Right hindlimb (tissue), 1 donor: ENCODE measurements at regions not wholly inside any gene's neighbourhood (a gene's known extent, or its start where the extent isn't known, plus 50 kb on each side); places are given as distances from the start of the nearest gene placed in this dataset.

Experiments
- DNase-seq: peaks from one replicate; pipeline ENCODE4 v3.0.0-alpha.2; 2018

DNA sequence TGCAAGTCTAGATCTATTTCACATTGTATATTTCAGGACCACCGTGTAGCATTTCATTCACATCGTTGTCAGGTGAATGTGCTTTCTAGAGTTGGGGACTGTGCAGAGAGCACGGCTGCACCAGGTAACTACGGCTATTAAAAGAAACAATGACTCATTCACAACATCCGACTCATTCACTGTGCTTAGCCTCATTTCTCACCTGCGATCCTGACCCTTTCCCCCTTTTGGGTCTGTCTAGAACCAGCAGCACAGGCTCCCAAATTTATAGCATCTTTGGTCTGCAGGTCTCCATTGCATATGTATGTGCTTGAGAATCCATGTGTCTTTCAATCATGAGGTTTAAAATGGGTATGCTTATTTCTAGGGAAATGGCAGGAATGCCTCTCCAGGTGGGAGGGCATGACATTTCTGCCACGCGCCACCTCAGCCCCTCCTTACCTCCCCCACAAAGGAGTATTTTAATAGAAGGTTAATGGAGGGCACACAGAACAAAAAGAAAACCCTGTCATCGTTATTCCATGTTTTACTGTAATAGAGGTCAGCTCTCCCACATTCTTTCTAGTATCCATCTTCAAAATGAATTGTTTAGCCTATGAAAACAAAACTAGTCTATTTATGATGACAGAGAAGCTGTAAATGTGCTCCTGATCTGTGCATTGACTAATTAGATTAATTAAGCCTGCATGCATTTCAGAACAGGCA lies 246.7 kb upstream of the EPHA4 start:
- no peak for DNase-seq

DNA sequence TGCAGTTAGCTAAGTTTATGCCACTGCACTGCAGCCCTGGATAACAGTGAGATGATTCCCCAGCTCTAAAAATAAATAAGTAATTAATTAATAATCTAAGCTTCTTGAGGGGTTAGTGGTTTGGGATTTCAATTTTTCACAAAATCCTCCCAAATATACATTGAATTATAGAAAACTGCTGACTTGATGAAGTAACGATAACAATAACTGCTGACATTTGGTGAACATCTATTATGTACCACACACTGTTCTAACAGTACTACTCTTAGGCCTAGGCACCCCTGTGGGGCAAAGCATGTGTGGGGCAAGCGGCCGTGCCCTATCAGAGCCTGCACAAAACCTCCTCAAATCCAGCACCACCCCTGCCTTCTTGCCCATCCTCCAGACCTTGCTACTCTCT lies 245.8 kb upstream of the EPHA4 start:
- DNase-seq: no peak

- no peak for DNase-seq
These were observed 244.9 kb upstream of the EPHA4 start for GRCh38 chr2:221817052-221817451.

DNA sequence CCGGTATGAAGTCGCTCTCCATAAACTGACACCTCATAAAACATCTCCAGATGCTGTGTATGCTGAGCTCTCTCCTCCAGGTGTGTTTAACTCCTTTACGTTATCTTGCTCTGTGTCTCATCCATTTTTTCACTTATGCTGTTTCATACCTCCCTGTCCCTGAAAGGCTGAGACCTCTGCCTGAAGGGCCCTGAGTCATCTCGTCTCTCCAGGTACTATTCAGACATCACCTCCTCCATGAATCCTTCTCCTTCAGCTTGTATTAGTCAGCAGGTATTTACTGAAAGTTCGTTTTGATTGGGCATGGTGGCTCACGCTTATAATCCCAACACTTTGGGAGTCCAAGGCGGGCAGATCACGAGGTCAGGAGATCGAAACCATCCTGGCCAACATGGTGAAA lies 244.5 kb upstream of the EPHA4 start:
- DNase-seq: no peak

- no peak for DNase-seq
These were observed 238.5 kb upstream of the EPHA4 start for GRCh38 chr2:221810650-221811049.

DNA sequence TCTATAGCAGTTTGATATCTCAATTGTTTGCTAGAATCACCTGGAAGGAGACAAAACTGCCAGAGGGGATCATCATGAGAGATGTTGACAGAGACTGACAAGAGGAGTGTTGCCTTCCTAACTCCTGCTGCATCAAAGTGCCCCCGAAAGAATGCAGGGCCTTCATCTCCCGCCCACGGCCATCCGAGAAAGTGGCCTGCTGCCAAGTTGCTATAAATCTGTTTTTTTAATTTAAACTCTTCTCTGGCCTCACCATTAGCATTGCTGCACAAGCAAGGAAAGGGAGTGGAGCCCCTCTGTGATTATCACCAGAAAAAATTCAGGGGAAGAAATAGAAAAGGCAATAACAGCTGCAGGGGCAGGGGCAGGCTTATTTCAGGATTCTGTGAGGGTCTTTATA lies 238.1 kb upstream of the EPHA4 start:
- no peak for DNase-seq

DNA sequence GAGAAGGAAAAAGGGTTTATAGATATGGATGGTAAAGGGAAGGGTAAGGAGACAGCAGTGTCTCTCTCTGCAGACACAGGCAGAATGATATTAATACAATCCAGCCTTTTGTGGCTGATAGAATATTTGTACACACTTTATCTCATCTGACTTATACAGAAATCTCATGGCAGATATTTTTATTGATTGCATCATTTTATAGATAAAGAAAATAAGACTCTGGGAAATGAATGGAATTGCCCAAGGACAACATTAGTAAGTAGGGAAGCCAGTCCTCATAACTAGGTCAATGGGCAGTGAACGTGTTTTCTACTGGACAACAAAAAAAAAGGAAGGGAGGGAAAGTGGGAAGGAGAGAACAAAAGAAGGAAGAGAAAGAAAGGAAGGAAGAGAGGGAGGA lies 236.4 kb upstream of the EPHA4 start:
- DNase-seq: no peak

GRCh38 chr2:221807706-221808105 lies 235.6 kb upstream of the EPHA4 start:
- no peak for DNase-seq

GRCh38 chr2:221802089-221802488 lies 230.0 kb upstream of the EPHA4 start:
- no peak for DNase-seq

DNA sequence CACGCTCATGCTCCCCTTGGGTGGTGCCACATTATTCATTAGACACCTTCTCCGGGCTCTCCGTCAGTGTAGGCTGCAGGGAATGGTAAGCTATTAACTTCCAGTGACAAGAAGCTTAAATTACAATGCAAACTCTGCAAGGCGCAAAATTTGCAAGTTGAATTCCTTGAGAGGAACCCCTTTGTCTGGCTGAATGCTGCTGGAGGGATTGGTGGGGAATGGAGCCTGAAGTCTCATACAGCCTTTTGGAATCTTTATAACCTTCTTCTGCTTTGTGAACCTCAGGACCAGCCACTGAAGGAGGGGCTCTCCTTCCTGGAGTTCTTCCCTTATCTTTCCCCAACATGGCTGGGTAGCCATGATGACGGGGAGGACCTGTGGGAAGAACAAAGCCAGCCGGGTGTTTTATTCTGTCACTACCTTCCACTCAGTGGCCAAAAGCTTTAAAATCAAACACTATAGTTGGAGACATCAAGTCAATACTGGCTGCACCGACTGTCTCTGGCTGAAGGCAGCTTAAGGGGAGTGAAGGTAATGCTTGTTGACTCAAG lies 220.9 kb upstream of the EPHA4 start:
- no peak for DNase-seq

GRCh38 chr2:221791844-221792243 lies 219.7 kb upstream of the EPHA4 start:
- no peak for DNase-seq

DNA sequence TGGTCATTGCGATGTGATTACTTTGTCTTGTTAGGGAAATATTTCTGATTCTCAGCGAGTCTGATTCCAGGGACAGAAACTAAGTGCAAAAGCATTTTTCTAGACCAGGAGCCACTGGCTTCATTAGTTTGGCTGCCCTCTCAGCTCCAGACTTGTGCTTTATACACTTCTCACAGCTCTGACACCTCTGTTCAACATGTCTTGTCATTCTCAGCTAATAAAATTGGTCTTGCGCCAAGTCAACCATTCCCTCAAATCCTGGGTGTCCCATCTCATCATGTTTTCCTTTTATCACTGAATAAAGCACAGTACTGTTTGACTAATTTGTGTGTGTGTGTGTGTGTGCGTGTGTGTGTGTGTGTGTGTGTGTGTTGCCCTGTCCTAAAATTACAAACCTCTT lies 215.5 kb upstream of the EPHA4 start:
- no peak for DNase-seq

DNA sequence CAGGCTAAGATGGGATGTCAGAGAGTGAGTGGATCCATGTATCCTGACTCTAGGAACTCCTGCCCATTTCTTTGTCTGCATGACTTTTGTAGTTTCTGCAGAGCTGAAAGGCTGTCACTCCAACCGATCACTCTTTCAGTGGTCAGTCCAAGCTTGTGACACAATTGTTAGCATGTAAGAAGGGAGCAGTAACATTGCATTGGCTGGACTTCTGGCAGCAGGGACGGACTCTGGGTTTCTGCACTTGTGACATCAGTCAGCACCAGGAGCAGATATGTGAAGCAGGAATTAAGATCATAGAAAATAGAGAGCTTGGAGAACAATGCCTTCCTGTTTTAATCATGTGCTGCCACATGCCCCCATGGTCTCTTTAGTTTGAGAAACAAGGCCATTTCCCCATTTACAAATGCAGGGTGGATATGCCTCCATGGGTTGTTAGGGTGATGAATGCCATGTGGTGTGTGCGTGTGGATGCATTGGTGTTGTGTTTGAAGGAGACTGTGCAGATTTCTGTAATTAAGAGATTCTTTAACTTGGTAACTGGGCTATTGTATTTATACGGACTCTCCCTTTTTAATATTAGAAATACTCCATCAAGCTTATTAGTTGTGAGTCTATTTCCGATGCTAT lies 214.3 kb upstream of the EPHA4 start:
- no peak for DNase-seq

- DNase-seq: no peak
These were observed 208.2 kb upstream of the EPHA4 start for GRCh38 chr2:221780281-221780688.

DNA sequence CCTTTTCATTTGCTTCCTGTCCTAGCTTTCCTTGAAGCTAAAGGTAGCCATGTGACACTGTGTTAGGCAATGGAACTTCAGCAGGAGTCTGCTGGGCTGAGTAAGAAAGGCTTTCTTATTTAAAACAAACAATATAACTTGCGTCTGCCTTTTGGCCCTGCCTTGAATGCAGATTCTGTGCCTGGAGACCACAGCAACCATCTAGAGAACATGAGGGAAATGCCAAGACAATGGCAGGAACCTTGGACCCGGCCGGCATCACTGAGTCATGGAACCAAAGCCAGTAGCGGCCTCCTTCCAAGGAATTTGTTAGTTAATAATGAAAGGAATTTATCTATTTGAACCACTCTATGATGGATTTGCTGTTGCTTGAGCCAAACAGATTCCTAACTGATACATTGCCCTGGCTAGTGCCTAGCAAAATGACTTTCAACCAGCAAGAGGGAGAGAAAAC lies 207.5 kb upstream of the EPHA4 start:
- DNase-seq: no peak

DNA sequence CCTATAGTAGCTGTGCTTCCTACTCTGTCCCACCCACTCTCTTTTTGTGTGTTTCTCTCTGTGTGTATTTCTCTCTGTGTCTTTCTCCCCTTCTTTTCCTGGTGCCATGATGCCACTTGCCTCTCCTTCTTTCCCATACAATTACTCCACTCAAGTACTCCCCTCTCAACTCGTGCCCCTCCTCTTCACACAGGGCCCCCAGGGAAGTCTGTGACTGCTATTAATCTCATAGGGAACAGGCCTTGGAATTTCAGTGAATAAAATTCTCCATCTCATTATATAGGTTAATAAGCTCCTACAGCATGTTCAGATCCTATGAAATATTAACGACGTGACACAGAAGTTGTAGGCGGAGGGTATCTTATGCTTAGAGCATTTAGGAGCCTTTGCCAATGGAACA lies 205.9 kb upstream of the EPHA4 start:
- no peak for DNase-seq

GRCh38 chr2:221777119-221777518 lies 205.0 kb upstream of the EPHA4 start:
- DNase-seq: no peak

DNA sequence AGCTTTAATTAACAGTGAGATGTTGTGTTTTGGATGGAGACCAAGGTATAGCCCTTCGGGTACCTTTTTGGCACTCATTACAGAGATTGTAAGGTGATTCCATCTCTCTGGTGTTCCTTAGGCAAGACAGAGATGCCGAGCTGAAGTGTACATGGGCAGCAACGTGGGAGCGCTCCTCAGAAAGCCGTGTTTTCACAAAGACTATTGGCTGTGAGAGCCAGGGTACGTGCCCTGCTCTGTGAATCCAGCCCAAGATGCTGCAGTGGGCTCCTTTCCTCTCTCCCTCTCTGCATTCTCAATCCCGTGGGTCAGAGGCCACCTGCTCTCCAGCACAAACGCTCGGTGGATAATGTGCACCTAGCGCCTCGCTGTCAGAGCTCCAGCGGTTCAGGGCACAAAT lies 203.0 kb upstream of the EPHA4 start:
- DNase-seq: no peak

DNA sequence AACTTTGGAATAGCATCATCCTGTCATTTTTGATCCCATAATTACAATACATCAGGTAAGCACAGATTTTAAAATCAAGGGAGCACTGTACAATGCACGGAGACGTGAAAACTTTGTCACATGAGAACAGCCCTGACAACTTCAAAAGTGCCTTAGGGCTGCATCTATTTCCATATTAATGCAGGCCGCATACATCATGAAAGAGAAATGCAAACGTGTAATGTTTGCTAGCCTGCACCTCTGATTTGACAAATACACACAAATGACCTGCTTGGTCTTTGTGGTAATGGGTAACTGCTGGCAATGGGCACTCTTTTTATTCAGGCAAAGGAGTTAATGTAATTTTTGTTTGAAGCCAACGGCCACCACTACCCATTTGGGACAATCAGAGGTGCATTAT lies 202.0 kb upstream of the EPHA4 start:
- DNase-seq: no peak

GRCh38 chr2:221771297-221771696 lies 199.2 kb upstream of the EPHA4 start:
- no peak for DNase-seq

DNA sequence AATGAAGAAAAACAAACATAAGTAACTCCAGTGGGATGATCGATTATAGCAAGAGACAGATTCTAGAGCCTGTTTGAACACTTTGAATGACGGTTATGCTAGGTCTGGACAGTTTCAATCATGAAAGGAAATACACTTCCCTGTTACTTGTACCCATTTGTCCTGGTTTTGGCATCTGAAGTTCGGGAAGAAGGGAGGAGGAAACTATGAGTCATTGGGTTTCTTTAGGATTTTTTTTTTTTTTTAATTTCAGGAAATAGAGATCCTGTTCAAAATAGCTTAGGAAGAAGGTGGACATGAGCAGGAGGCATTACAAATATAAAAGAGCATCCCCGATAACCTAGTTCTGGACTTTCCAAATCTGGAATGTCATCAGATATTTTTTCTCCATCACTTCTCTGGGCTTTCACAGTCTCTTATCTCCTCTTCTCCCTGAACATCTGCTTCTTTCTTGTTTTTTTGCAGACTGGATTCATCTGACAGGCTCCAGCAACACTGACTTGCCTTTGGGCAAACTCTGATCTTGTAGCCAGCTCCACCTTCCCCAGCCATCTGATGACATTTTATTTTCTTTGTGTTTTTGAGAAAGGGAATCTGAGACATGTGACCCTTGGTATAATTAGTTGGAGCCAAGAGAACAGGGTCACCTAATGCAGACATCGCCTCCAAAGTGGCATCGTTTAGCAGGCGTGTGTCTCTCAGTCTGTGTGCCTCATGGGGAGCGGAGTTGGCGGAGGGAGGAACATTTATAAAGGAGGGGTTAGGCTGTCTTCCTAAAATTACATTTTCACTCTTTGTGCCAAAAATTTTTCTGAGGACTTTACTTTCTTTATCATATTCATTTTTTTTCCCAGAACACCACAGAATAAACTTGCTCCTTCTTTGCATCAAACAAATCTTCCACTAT lies 195.3 kb upstream of the EPHA4 start:
- no peak for DNase-seq

GRCh38 chr2:221762496-221762895 lies 190.4 kb upstream of the EPHA4 start:
- no peak for DNase-seq

- no peak for DNase-seq
These were observed 189.2 kb upstream of the EPHA4 start for GRCh38 chr2:221761260-221761659.

DNA sequence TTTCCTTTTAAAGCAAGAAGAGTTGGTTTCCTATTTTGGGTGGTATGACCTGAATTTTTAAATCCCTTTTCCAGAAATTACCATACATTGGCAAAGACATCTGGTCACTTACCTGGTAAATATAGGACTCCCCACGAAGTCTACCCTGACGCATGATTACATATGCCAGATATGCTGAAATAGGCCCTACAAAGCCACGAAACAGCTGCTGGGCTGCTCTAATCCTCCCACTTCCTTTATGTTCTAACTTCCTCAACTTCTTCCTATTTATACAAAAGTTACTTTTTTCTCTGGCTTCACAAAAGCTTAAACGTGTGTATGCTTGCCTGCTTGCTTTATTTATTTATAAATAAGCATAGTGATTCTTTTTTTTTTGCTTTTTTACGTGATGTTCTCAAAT lies 186.0 kb upstream of the EPHA4 start:
- no peak for DNase-seq
